Fibroblast of pulmonary artery (primary cell): ENCODE measurements at regions not wholly inside any gene's neighbourhood (a gene's known extent, or its start where the extent isn't known, plus 50 kb on each side); places are given as distances from the start of the nearest gene placed in this dataset.
A peak's percentile ranks its signal among the peaks of the same experiment; 100 is the strongest.

Experiments used
- DNase-seq: peaks from one replicate; pipeline ENCODE4 v3.0.0-alpha.2; 2010; ENCODE audit warnings: low read depth
- H3K4me3 ChIP-seq: replicated peaks from 2 replicates; pipeline ENCODE4 v1.5.1; 2011; ENCODE audit warnings: low read depth, mild to moderate bottlenecking, control low read depth, low read length, moderate library complexity
- TF ChIP-seq, protein P1 (sequence below): IDR thresholded peaks from 2 replicates; pipeline ENCODE4 v1.5.1; 2011; ENCODE audit warnings: mild to moderate bottlenecking, control low read depth, low read length, inconsistent platforms; ENCODE audit errors: missing control alignments

DNA sequence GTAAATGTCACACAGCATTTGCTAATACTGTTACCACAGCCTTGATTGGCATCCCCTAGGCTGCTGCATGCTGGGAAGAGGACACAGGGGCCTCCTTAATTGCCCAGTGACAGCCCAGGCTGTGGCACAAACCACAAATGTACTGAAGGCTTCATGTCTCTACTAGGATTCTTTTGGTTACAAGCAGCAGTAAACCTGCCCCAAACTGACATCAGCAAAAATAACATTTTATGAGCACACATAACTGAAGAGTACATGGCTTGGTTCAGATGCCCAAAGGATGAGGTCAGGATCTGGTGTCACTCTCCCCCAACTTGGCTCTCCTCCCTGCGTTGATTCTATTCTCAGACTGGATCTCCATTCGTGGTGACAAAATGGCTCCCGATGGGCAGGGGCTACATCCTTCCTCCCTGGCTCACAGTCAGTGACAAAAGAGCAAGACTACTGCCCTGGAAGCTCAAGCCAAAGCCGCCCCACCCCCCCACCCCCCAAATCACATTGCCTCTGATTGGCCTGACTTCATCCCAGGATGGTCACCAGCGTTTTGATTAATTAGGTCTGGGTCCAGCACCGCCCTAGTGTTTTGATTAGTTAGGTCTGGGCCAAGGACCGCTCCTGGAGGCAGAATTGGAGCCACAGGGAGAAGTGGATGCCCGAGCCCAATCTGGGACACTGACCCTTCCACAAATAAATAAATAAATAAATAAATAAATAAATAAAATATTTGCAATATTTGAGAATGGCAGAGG lies 180.5 kb upstream of the RBPJ start:
- DNase-seq, result peak; percentile 17
- no peak overlapping the region for H3K4me3 ChIP-seq
- TF ChIP-seq, protein P1, sequence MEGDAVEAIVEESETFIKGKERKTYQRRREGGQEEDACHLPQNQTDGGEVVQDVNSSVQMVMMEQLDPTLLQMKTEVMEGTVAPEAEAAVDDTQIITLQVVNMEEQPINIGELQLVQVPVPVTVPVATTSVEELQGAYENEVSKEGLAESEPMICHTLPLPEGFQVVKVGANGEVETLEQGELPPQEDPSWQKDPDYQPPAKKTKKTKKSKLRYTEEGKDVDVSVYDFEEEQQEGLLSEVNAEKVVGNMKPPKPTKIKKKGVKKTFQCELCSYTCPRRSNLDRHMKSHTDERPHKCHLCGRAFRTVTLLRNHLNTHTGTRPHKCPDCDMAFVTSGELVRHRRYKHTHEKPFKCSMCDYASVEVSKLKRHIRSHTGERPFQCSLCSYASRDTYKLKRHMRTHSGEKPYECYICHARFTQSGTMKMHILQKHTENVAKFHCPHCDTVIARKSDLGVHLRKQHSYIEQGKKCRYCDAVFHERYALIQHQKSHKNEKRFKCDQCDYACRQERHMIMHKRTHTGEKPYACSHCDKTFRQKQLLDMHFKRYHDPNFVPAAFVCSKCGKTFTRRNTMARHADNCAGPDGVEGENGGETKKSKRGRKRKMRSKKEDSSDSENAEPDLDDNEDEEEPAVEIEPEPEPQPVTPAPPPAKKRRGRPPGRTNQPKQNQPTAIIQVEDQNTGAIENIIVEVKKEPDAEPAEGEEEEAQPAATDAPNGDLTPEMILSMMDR, result no peak

DNA sequence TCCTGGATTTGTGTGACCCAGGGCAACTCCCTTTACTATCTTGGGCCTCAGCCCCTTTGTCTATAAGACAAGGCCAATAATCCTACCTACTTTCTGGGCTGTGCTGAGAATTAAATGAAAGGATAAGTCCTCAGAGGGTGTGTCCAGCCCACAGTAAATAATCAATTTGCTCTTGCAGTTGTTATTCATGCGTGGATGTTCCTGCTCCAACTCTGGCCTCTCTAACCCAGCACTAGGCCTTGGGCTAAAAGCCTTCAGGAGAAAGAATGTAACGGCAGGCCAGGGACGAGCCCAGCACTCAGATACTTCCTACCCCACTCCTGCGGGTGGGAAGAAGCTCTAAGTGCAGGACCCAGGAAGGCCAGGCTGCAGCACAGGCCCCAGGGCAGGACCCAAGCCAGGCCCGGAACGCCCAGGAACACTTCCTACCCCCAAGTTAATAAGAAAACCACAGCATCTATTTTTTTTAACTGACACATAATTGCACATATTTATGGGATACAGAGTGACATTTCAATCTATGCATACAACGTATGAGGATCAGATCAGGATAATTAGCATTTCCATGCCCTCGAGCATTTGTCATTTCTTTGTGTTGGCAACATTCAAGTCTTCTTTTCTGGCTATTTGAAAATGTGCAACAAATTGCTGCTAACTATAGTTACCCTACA lies 179.6 kb upstream of the RBPJ start:
- DNase-seq, result no peak
- TF ChIP-seq, protein P1, result no peak
- no peak overlapping the region for H3K4me3 ChIP-seq

DNA sequence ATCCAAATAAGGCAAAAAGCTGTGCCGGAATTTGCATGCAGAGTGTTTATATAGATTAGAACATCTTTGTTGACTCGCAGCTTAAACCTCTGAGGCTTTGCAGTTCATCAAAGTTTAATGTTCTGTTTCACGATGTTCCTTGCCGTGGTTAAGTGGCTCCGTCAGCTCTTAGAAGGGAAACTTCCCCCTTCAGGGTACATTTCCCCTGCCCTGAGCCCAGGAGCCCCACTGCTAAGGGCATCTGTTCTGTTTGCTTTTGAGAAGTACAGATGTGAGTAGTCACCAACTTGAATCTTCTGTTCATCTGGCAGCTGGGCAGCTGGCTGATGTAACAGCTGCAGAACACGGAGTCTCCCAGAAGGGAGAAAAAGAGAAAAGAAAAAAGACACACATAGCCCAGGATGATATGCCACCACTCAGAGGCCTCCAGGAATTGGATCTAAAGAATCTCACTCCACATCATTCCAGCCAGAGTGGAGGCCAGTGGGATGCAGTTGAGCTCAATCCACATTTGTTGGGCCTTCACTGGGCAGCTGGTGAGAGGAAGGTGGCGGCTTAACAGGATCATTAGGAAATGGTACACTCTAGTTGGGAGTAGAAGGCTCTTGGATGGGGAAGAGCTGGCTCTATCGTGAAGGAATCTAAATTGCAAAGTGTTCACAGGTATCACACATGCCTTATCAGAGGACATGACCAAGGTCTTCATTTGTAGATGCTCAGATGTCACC lies 178.7 kb upstream of the RBPJ start:
- TF ChIP-seq, protein P1, result no peak
- H3K4me3 ChIP-seq, result no peak overlapping the region
- peak; percentile 25 for DNase-seq

DNA sequence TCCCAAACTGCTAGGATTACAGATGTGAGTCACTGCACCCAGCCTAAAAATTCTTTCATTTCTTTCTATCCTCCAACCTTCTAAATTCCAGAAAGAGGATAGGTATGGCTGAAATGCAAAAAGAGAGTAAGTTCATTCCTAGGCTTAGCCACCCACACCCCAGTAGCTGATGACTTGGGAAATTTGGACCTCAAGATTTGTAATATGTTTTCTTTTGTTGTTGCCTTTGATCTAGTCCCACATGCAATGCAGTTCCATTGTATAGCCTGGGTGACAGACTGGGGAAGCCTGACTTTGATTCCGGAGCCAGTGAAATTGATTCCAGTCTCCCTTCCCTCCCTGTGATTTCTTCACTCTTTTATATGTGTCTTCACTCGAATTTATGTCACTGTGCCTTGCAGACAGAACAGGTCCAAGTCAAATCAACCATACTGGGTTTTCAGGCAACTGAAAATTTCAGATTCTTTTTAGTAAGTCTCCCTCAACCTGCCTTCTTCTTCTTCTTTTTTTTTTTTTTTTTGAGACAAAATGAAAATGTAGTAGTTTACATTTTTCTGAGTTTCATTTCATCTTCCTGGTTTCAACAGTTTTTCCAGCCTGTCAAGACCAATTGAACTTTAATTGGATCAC lies 176.2 kb upstream of the RBPJ start:
- no peak for DNase-seq
- no peak overlapping the region for H3K4me3 ChIP-seq
- TF ChIP-seq, protein P1, result no peak

DNA sequence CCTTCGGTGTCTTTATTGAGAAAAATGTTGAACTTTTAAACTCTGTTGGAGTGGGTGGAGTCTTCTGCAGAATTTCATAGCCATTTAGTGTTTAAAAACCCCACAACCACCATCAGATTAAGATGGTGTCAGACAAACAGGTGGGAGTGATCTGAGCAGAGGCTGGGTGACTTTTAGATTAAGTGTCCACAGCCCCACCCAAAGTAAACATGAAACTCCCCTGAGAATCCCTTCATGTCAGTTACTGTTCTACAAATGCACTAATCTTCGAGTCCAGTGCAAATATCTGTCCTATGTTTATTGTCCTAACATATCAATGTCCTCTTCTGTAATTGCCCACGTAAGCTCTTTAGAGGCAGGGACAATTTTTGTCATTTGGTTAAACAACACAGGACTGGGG lies 175.6 kb upstream of the RBPJ start:
- no peak overlapping the region for H3K4me3 ChIP-seq
- no peak for DNase-seq
- TF ChIP-seq, protein P1, result no peak

DNA sequence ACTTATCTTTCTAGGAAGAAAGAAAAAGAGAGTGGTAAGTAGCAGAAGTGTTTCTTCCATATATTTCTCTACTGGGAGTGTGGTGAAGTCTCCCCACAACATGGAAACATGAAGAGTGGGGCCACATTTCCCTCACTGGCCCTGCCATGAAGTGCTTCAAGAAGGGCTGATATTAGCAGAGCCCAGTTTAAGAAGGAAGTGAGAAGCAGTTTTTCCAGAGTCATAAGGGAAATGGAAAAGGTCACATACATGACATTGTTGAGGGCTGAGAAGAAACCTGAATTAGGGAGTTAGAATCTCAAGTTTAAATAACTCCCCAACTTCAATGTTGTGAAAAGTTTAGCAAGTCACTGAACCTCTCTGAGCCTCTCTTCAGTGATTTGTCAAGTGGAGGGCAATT lies 171.9 kb upstream of the RBPJ start:
- H3K4me3 ChIP-seq, result no peak overlapping the region
- DNase-seq, result no peak
- TF ChIP-seq, protein P1, result no peak
